Body of pancreas (tissue), 4 donors: ENCODE measurements at regions not wholly inside any gene's neighbourhood (a gene's known extent, or its start where the extent isn't known, plus 50 kb on each side); places are given as distances from the start of the nearest gene placed in this dataset.
"Not testable (repeated sequence)": the region's sequence is repeated elsewhere in the genome, so short reads cannot be mapped to it uniquely, and the experiment has no call there.

Experiments
- ATAC-seq: fragments of 150-250 bp; one replicate; pipeline ENCODE4 v1.9.1; 2016
- DNase-seq, 4 donors: peaks; one replicate each; pipeline ENCODE4 v3.0.0-alpha.2; 2019
- H3K27ac ChIP-seq, 4 donors: fragments of 200-600 bp; sonication (generic); 1 replicate in 3 of 4; 2 replicates in 1 of 4; pipeline versions ENCODE4 v1.5.1 to v1.6.1; 2016 to 2019; ENCODE audit warnings: mild to moderate bottlenecking in 1 of 4, mixed read lengths in 1 of 4, moderate library complexity in 1 of 4
- H3K27me3 ChIP-seq, 2 donors: fragments of 200-600 bp; sonication (generic); one replicate each; pipeline ENCODE4 v1.6.0; 2016; ENCODE audit warnings: mild to moderate bottlenecking in 1 of 2
- H3K36me3 ChIP-seq, 2 donors: fragments of 200-600 bp; sonication (generic); replicated peaks in 1 of 2; 2 replicates each; pipeline ENCODE4 v1.5.1; 2016; ENCODE audit warnings: low read depth in 2 of 2; ENCODE audit not compliant: insufficient read depth in 1 of 2
- H3K4me1 ChIP-seq: fragments of 200-600 bp; sonication (generic); one replicate; pipeline ENCODE4 v1.6.0; 2016
- H3K4me3 ChIP-seq, 2 donors: fragments of 200-600 bp; sonication (generic); 1 replicate in 1 of 2; 2 replicates in 1 of 2; pipeline ENCODE4 v1.5.1; 2016 to 2019
- H3K9me3 ChIP-seq, 3 donors: fragments of 200-600 bp; sonication (generic); 1 replicate in 2 of 3; 2 replicates in 1 of 3; pipeline ENCODE4 v1.5.1; 2016
- POLR2A ChIP-seq, 3 donors: fragments of 450-650 bp; IDR thresholded peaks; one replicate each; pipeline ENCODE4 v1.6.1; 2016; ENCODE audit warnings: antibody characterized with exemption in 3 of 3, mild to moderate bottlenecking in 2 of 3
- WGBS, 2 donors: methylation state at CpG; one replicate each; pipeline ENCODE4 v1.1.5; 2017; 5-methylcytosine and 5-hydroxymethylcytosine counted together
- intact Hi-C: fragments of 100-400 bp; cut with DNase I; formaldehyde crosslinking; loops from one replicate; pipeline ENCODE4 v1.15.1; 2023
- TF ChIP-seq, protein P1 (sequence below), 7 experiments: fragments of 450-650 bp in 4 of 7; fragments of 200-600 bp in 3 of 7; sonication (generic) in 3 of 7; IDR thresholded peaks; one replicate each; pipeline ENCODE4 v1.5.1; 2016 to 2019; ENCODE audit warnings: antibody characterized with exemption in 7 of 7

DNA sequence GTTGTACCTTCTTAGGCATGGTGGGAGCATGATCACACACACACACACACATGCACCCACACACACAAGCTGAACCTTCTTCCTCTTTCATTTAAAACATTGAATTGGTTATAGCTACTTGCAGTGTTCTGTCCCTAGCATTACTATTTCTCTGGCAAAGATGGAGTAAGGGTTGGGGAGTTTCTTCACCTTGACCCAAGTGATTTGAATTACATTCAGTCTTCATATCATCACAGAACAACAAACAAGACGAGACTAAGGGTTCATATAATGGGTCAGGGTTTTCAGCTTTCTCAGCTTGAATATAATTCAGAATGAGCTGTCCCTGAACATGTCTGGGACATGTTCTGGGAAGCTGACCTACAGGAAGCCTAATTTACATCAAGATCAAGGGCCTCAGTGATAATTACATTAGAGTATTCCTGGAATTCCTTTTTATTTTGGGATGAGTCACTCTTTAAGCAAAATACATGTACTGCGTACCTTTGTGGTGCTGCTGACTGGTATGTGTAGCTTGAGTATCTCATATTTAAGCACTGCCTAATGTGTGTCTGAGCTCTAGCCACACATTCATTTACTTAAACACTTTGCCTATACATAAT is 213.5 kb upstream of the TMEM229A start:
- WGBS, 2 donors, result 62 to 64% methylated on average over 2 of the region's 2 CpGs
- intact Hi-C loops, result no loop called here
- Histone ChIP-seq H3K4me1 (no peaks in the 10 kb centered on the region), H3K9me3 (no peaks in the 10 kb centered on the region), H3K36me3 (no peaks in the 10 kb centered on the region), H3K4me3 (no peak overlapping the region), H3K27me3 (no peaks in the 10 kb centered on the region), H3K27ac (no peak overlapping the region)
- DNase-seq, result no peak
- TF ChIP-seq, protein P1, sequence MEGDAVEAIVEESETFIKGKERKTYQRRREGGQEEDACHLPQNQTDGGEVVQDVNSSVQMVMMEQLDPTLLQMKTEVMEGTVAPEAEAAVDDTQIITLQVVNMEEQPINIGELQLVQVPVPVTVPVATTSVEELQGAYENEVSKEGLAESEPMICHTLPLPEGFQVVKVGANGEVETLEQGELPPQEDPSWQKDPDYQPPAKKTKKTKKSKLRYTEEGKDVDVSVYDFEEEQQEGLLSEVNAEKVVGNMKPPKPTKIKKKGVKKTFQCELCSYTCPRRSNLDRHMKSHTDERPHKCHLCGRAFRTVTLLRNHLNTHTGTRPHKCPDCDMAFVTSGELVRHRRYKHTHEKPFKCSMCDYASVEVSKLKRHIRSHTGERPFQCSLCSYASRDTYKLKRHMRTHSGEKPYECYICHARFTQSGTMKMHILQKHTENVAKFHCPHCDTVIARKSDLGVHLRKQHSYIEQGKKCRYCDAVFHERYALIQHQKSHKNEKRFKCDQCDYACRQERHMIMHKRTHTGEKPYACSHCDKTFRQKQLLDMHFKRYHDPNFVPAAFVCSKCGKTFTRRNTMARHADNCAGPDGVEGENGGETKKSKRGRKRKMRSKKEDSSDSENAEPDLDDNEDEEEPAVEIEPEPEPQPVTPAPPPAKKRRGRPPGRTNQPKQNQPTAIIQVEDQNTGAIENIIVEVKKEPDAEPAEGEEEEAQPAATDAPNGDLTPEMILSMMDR (IDR thresholded peaks at IDR 0.05), result no peak
- TF ChIP-seq POLR2A (IDR thresholded peaks at IDR 0.05), result no peak
- ATAC-seq, result no peak

DNA sequence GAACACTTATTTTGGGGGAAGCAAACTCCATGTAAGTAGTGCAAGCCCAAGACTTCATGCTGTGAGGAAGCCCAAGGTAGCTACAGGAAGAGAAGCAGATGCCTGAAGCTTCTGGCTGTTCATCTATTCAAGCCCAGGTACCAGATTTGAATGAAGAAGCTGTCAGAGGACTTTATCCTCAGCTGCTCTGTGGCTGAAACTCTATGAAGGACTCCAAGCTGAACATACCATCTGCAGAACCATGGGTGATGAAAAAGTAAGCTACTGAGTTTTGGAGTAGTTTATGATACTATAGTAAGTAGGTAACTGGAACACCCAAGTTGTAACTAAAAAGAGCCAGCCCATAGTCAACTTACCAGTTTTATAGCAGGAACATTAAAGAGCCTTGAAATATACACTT is 211.6 kb upstream of the TMEM229A start:
- H3K9me3 ChIP-seq, intact Hi-C loops, ATAC-seq, DNase-seq, H3K4me3 ChIP-seq, H3K4me1 ChIP-seq, H3K27me3 ChIP-seq, H3K36me3 ChIP-seq, H3K27ac ChIP-seq: not testable (repeated sequence)

GRCh38 chr7:124219681-124220080 is 186.8 kb upstream of the TMEM229A start:
- whole genome bisulfite sequencing, 2 donors, result 36 to 40% methylated on average over 3 of the region's 3 CpGs
- no peaks in the 10 kb centered on the region for H3K9me3 ChIP-seq

DNA sequence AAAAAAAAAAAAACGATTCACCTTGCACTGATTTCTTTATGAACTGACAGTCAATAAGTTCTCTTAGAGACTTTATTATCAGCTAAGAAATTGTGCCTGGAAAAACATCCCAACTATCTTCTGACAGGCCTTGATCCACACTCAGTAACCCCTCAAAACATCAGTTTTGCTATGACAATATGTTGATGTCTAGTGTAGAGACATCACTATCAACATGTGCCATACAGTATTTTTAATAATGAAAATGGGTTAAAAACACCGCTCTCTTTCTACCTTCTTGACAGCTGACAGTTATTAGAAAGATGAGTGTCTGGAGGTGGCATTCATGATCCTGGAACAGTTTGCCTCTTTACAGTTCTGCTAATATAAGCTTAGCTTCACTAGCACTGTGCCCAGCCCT is 175.8 kb upstream of the TMEM229A start:
- Histone ChIP-seq H3K27me3 (no peaks in the 10 kb centered on the region), H3K4me3 (no peak overlapping the region), H3K36me3 (no peaks in the 10 kb centered on the region), H3K9me3 (no peaks in the 10 kb centered on the region), H3K27ac (no peak overlapping the region), H3K4me1 (no peaks in the 10 kb centered on the region)
- ATAC-seq, result no peak
- no peak for DNase-seq
- intact Hi-C loops, result no loop called here
- TF ChIP-seq, protein P1 (IDR thresholded peaks at IDR 0.05), result no peak
- WGBS, 2 donors, result 51 to 57% methylated on average over 2 of the region's 2 CpGs

More at GRCh38 chr7:124219681-124220080, 186.8 kb upstream of the TMEM229A start:
- H3K4me1 ChIP-seq, result no peaks in the 10 kb centered on the region
- intact Hi-C loops, result no loop called here
- no peak for ATAC-seq
- DNase-seq, result no peak
- no peaks in the 10 kb centered on the region for H3K27me3 ChIP-seq
- no peak overlapping the region for H3K4me3 ChIP-seq
- TF ChIP-seq, protein P1 (IDR thresholded peaks at IDR 0.05), result no peak
- no peak for TF ChIP-seq POLR2A (IDR thresholded peaks at IDR 0.05)
- H3K36me3 ChIP-seq, result no peaks in the 10 kb centered on the region
- no peak overlapping the region for H3K27ac ChIP-seq

DNA sequence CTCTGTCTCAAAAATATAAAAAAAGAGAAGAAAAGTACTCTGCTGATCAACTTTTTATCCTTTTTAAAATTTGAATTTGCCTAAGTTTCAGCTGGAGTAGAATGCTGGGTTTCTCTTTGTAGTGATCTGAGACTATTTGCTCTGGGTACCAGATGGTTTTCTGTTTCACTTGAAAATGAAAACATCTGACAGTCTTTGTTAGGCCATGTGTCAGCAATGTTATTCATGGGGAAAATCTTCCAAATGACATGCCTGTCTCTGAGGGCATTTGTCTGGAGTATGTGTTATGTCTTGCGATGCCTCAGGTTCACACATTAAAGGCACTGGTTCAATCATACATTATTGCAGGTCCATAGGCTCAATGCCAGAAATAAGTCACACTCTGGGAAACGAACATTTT is 175.3 kb upstream of the TMEM229A start:
- TF ChIP-seq POLR2A (IDR thresholded peaks at IDR 0.05), result no peak
- TF ChIP-seq, protein P1 (IDR thresholded peaks at IDR 0.05), result no peak
- DNase-seq (no peak), ATAC-seq (no peak)
- H3K4me1 ChIP-seq, result no peaks in the 10 kb centered on the region
- WGBS, 2 donors, result 60 to 64% methylated on average over 2 of the region's 2 CpGs
- no peaks in the 10 kb centered on the region for H3K36me3 ChIP-seq
- no peak overlapping the region for H3K27ac ChIP-seq
- intact Hi-C loops, result no loop called here
- H3K4me3 ChIP-seq, result no peak overlapping the region
- no peaks in the 10 kb centered on the region for H3K27me3 ChIP-seq
- no peaks in the 10 kb centered on the region for H3K9me3 ChIP-seq
